GM19438 (cell line): ENCODE measurements at regions not wholly inside any gene's neighbourhood (a gene's known extent, or its start where the extent isn't known, plus 50 kb on each side); places are given as distances from the start of the nearest gene placed in this dataset.
"Not testable (repeated sequence)": the region's sequence is repeated elsewhere in the genome, so short reads cannot be mapped to it uniquely, and the experiment has no call there.

Experiments
- ATAC-seq: cut with Tn5 transposase; IDR thresholded peaks from one replicate; pipeline ENCODE4 v1.9.1; 2021; ENCODE audit warnings: low read depth; ENCODE audit not compliant: unreplicated experiment

DNA sequence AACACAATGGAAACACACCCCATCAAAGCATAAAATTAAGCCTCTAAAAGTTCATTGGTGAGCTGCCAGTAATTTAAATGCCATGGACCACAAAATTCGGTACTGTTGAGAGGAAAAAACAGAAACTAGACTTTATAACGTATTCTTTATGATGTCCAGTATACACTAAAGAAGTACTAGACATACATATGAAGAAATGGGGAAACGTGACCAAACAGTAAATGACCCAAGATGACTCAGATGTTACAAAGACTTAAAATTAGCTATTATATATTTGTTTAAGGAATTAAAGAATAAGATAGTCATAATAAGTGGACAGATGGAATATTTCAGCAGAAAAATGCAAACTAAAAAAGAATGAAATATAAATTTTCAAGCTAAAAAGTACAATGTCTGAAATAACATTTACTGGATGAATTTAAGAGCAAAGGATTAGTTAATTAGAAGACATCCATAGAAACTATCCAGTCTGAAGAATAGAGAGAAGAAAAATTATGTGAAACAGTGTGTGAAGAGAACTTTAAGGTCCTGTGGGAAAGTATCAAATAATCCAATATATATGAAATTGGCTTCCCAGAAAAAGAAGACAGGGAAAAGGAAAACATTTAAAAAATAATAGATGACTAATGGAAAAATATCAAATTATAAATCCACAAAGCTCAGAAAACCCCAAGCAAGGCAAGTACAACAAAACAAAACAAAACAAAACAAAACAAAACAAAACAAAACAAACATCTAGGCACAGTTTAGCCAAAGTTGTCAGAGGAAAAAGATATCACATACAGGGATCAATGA, 69.4 kb downstream of the SAMD9 start:
- ATAC-seq: no peak

DNA sequence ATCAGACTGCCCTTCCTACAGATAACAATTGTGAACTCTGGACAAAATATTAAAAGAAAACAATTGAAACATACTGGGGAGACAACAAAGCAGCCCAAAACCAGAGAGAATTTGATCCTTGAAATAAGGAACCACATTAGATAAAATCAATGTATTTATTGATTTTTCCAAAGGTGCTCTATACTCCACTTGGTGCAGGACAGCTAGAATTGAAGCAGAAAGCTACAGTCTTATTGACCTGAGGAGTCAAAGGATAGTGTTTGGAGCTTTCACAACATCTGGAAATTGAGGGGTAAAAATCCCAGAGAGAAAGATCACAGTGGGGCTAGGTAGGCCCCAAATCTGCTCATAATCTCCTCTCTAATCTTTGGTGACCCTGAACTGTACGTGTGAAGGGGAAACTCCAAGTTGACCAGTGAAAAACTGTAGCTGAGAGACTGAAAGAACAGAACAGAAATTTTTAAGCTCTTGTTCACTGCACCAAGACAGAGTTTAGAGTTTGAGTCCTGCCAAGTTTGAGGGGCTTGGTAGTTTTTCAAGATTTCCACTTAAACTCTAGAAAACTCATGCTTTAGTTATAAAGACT, 70.2 kb downstream of the SAMD9 start:
- no peak for ATAC-seq

DNA sequence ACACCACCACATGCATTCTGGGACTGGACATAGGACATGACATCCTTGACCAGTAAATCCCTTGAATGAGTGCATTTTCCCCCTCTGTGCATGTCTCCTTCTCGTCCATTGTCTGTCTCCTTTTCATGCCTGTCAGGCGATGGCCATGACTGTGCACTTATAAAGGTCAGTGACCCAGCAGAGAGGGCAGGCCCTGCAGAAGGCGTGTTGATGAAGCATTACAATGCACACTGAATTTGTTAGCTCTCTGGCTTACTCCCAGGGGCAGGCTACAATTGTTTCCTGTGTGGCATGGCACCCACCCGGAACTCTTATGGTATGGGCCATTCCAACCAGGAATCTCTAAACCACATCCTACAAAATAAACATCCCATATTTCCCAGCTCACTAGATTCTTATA, 71.1 kb downstream of the SAMD9 start:
- ATAC-seq: no peak

DNA sequence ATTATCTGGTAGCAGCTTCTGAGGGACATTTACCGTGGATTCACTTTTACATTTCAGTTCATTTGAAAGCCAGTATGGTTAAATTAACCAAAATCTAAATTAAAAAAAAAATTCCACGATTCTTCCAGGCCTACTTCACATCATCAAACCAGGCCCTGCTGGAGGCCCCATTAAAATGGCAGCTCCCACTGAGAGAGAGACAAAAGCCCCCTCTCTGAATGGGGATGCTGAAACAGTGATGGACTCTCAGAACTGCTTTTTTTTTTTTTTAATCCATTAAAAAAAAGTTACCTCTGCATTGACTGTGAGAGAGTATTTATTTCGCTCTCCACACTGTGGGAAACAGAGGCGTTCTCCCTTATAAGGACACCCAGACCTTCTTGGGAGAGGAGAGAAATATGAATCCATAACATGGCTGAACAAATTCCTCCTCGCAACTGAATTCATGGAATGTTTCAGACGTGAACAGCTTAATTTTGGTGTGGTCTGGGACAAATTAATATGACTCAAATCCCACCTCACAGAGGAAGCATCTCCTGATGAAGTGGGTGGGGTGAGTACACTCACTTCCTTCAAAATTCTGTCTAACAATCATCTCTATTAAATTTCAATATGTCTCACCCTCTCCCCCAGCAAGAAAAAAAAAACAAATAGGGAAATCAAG, 73.5 kb downstream of the SAMD9 start:
- no peak for ATAC-seq

DNA sequence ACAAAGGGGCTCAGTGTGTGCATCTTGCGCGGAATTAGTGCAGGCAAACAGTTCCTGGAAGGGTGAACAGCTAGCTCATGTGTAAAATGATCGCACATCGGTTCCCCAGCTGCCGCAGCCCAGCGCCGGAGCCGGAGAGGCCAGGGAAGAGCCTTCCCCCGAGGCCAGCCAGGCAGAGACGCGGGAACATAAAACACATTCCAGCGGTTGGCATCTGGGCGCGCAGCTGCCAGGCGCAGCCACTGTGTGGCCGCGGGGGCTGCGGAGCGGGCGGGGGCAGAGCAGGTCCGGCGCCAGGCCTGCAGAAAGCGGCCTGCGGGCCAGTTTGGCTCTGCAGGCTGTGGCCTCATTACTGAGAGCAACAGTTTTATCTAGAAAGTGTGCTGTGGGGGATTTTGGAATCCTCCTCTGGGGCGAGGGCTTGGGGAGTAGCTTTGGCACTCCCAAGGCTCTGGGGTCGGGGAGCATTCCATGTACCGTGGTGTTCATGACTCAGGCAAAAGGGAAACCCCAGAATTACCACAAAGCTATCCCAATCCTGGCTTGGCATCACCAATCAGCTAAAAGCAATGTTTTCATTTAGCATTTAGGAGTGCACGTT, 74.3 kb downstream of the SAMD9 start:
- no peak for ATAC-seq

GRCh38 chr7:93040355-93040754, 77.4 kb downstream of the SAMD9 start:
- ATAC-seq: no peak

DNA sequence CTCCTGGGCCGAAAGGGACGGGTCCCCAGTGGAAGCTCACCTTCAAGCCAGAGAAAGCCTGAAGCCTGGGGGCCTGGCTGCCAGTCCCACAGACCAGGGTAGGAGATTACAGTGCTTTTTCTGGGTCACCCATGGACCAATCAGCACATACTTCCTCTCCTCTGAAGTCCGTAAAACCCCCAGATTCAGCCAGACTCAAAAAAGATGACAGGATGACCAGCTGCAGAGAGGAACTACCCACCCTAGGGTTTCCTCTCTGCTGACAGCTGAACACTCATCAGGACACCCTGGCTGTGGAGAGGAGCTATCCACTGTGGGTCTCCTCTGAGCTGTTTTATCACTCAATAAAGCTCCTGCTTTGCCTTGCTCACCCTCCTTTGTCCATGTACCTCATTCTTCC, 78.0 kb downstream of the SAMD9 start:
- no peak for ATAC-seq

GRCh38 chr7:93039282-93039681, 78.5 kb downstream of the SAMD9 start:
- no peak for ATAC-seq

DNA sequence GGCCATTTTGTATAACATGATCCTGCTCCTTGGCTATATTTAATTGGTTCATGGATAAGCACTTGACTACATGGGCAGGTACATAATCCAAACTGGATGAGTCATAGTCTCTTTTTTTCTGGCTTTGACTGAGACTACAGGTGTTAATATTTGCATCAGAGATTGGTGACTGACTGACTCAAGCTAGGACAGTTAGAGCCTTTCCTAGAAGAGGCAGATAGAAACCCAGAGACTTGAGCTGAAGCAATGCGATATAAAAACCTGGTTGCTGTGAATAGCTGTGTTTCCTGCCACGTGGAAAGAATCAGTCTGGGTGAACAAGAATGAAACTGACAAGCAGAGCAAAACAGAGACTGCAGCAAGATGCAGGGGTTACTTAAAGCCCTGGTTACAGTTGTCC, 81.0 kb downstream of the SAMD9 start:
- ATAC-seq: peak; percentile 88

DNA sequence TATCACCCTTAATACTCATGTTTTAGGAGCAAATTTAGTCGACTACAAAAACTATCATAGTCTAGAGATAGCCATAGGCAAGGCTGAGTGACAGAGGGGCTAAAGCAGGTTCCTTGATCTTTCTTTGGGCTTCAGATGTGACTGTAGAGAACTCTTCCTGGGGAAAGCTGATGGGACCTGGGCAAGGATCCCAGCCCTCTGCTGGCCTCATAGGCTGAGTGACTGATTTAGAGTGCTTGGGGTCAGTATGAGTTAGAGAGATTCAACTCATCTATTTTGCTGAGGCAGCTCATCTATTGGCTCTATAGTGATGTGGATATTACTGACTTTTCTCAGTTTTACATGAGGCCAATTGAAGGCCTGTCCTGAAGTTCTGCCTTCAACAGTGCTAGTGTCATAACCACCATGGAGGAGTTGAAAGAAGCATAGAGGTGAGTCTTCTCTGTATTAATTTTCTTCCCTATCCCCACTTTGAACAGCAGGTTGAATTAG, 81.6 kb downstream of the SAMD9 start:
- ATAC-seq: no peak

- no peak for ATAC-seq
Measured at GRCh38 chr7:93031795-93032194, 86.0 kb downstream of the SAMD9 start.

- no peak for ATAC-seq
Measured at GRCh38 chr7:93030605-93031225, 87.1 kb downstream of the SAMD9 start.

- no peak for ATAC-seq
Measured at GRCh38 chr7:93029056-93029455, 88.7 kb downstream of the SAMD9 start.

- ATAC-seq: no peak
Measured at GRCh38 chr7:93028610-93029009, 89.2 kb downstream of the SAMD9 start.

GRCh38 chr7:93027044-93027443, 90.7 kb downstream of the SAMD9 start:
- no peak for ATAC-seq

DNA sequence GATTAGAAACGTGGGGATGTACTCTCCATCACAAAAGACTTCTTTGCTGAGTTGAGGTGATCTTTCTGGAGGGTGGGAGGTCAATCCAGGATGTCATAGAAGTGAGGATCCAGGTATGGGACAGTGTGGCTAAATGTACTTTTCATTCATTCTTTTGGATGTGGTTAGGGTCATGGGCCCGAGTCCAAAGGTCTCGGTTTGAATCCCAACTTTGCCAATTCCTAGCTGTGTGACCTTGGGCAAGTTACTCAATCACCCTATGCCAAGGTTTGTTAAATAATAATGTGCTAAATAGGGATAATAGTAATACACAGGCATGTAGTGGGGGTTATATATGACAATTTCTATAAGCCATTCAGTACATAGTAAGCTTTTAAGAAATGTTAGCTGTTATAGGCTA, 91.4 kb downstream of the SAMD9 start:
- ATAC-seq: no peak

- ATAC-seq: no peak
Measured at GRCh38 chr7:93025389-93025788, 92.4 kb downstream of the SAMD9 start.

GRCh38 chr7:93022931-93023478, 94.8 kb downstream of the SAMD9 start:
- ATAC-seq: not testable (repeated sequence)

DNA sequence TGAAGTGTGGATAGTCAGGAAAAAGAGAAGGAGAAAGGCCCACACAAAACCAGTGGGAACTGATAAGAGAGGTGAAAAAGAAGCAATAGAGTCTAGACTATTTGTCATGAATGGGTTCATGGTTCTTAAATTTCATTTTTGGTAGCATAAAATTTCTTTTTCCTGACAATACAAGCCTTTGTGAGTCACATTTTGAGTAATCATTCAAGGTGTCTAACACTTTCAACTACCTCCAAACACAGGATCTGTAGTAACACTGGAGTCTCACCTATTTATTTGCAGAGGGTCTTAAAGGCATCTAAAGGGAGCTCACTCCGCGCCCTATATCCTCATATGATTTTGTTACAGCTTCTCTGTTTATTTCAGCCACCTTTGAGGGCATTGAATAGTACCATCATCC, 96.0 kb downstream of the SAMD9 start:
- no peak for ATAC-seq

GRCh38 chr7:93018716-93019115, 99.1 kb downstream of the SAMD9 start:
- no peak for ATAC-seq
